ENCODE measurements at regions not wholly inside any gene's neighbourhood (a gene's known extent, or its start where the extent isn't known, plus 50 kb on each side); places are given as distances from the start of the nearest gene placed in this dataset.

DNA sequence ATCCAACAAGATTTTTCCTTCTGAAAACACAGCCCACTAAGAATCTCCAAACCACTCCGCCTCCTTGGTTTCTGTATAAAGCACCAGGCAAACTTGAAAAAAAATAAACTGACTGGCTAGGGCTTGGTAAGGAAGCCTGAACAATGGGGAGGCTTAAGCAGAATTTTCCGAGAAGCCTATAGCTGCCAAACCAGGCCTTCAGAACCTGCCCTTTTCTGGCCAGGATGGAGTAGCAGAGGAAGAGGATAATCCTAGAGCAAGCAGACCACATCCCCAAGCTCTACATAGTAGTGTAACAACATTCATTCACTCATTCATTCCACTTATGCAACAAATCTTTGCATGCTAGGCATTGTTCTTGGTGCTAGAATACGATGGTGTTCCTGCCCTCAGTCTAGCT is 529.6 kb upstream of the ZEB2 start:
- 79 to 92% (median 82%) methylated on average over 3 of the region's 3 CpGs for WGBS, 4 donors
- no peak overlapping the region for H3K27ac ChIP-seq
- no peak overlapping the region for H3K4me3 ChIP-seq
- no peak for DNase-seq
- no peaks in the 10 kb centered on the region for H3K4me1 ChIP-seq (replicated peaks in 1 of 2)
- H3K36me3 ChIP-seq (replicated peaks in 1 of 2), result no peaks in the 10 kb centered on the region
- no peaks in the 10 kb centered on the region for H3K9me3 ChIP-seq (replicated peaks in 1 of 3)
- intact Hi-C loops (cut with DNase I), result no loop called here
- no peak for TF ChIP-seq POLR2A (IDR thresholded peaks at IDR 0.05)
- no peak for TF ChIP-seq CTCF (IDR thresholded peaks at IDR 0.05)
- H3K27me3 ChIP-seq, result no peaks in the 10 kb centered on the region

DNA sequence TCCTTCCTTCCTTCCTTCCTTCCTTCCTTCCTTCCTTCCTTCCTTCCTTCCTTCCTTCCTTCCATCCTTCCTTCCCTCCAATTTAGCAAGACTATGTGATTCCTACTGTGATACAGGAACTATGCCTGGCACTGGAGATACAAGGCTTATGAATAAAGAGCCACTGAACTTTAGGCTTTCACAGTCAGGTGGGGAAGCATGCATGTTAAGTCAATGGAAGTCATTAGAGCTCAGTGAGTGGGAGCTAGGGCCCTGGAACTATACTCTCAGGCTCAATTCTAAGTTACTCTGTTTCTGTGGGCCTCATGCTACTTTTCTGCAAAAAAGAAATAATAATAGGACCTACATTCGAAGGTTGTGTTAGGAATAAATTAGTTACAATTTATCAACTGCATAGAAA is 527.6 kb upstream of the ZEB2 start:
- intact Hi-C loops (cut with DNase I), result no loop called here
- 78 to 95% (median 88%) methylated on average over 1 of the region's 1 CpG for WGBS, 4 donors

DNA sequence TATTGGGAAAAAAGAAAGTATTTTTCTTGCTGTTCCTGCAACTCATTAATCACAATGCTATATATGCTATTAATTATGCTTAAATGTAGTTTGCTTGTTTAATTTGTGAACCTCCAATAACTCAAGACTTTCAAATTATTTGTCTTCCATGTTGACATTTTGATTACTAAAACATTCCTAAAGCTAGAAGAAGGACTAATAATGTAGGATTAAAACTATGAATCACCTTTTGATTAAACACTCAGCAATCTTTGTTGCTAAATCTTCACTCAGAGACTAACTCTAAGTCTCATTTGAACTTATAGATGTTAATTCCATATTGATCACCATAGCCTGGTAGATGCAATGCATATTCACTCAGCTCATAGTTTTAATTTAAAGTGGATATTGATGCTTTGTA is 524.6 kb upstream of the ZEB2 start:
- TF ChIP-seq CTCF (IDR thresholded peaks at IDR 0.05), result no peak
- no peak for TF ChIP-seq POLR2A (IDR thresholded peaks at IDR 0.05)
- H3K4me3 ChIP-seq, result no peak overlapping the region
- intact Hi-C loops (cut with DNase I), result no loop called here
- no peaks in the 10 kb centered on the region for H3K9me3 ChIP-seq (replicated peaks in 1 of 3)
- no peak overlapping the region for H3K27ac ChIP-seq
- no peaks in the 10 kb centered on the region for H3K36me3 ChIP-seq (replicated peaks in 1 of 2)
- no peak for DNase-seq
- H3K27me3 ChIP-seq, result no peaks in the 10 kb centered on the region
- H3K4me1 ChIP-seq (replicated peaks in 1 of 2), result no peaks in the 10 kb centered on the region

More for the DNA sequence above, 527.6 kb upstream of the ZEB2 start:
- Histone ChIP-seq H3K27ac (no peak overlapping the region), H3K4me3 (no peak overlapping the region), H3K36me3 (replicated peaks in 1 of 2) (no peaks in the 10 kb centered on the region), H3K27me3 (no peaks in the 10 kb centered on the region), H3K9me3 (replicated peaks in 1 of 3) (no peaks in the 10 kb centered on the region), H3K4me1 (replicated peaks in 1 of 2) (no peaks in the 10 kb centered on the region)
- no peak for TF ChIP-seq POLR2A (IDR thresholded peaks at IDR 0.05)
- TF ChIP-seq CTCF (IDR thresholded peaks at IDR 0.05), result no peak
- no peak for DNase-seq

- Histone ChIP-seq H3K36me3 (replicated peaks in 1 of 2) (no peaks in the 10 kb centered on the region), H3K27ac (no peak overlapping the region), H3K4me3 (no peak overlapping the region), H3K4me1 (replicated peaks in 1 of 2) (no peaks in the 10 kb centered on the region), H3K9me3 (replicated peaks in 1 of 3) (no peaks in the 10 kb centered on the region), H3K27me3 (no peaks in the 10 kb centered on the region)
- WGBS, 4 donors, result 80 to 90% (median 82%) methylated on average over 6 of the region's 6 CpGs
- intact Hi-C loops (cut with DNase I), result no loop called here
- no peak for DNase-seq
- TF ChIP-seq POLR2A (IDR thresholded peaks at IDR 0.05) (no peak), CTCF (IDR thresholded peaks at IDR 0.05) (no peak)
Observed at GRCh38 chr2:145043399-145043834, 523.5 kb upstream of the ZEB2 start.
